Endothelial cell of umbilical vein (primary cell): ENCODE measurements at regions not wholly inside any gene's neighbourhood (a gene's known extent, or its start where the extent isn't known, plus 50 kb on each side); places are given as distances from the start of the nearest gene placed in this dataset.

ENCODE experiments used
- BruUV-seq: library from RNA; stranded (reverse); fragments of 400-500 nt; replicated peaks from 2 replicates; lab custom pipeline; 2021; lab: Mats Ljungman, UMichigan
- CTCF ChIA-PET: fragments of 300-600, 350-600 bp; sonication (Branson Sonifier 250); formaldehyde crosslinking; loops from one replicate; lab custom pipeline; 2021; ENCODE audit warnings: antibody characterized with exemption, inconsistent platforms; lab: Charles Lee
- POLR2A ChIA-PET: fragments of 300-600, 350-600 bp; sonication (Branson Sonifier 250); formaldehyde crosslinking; loops from one replicate; lab custom pipeline; 2021; ENCODE audit warnings: antibody characterized with exemption, inconsistent platforms; lab: Charles Lee
- DNase-seq: peaks from one replicate; pipeline ENCODE4 v3.0.0-alpha.2; 2011; ENCODE audit warnings: low read depth, low spot score
- FAIRE-seq: peaks from 2 replicates; lab custom pipeline; 2011; peaks lifted over from hg19 to GRCh38; lab: Jason Lieb, UNC
- H2AFZ ChIP-seq: 2 replicates; pipeline ENCODE4 v1.6.0; 2012; ENCODE audit warnings: low read depth, low read length, control low read depth, inconsistent platforms
- H3K27ac ChIP-seq: 2 replicates; pipeline ENCODE4 v1.5.1; 2011; ENCODE audit warnings: low read depth, mild to moderate bottlenecking, control low read depth, low read length, moderate library complexity; ENCODE audit not compliant: insufficient read depth
- H3K27me3 ChIP-seq, 2 experiments: 2 replicates each; pipeline versions ENCODE4 v1.6.0 to v1.6.1; 2011; ENCODE audit warnings: low read length in 2 of 2, mixed read lengths in 1 of 2; ENCODE audit not compliant: control insufficient read depth in 2 of 2, insufficient read depth in 2 of 2
- H3K36me3 ChIP-seq, 2 experiments: 2 replicates in 1 of 2; 3 replicates in 1 of 2; pipeline ENCODE4 v1.5.1; 2011; ENCODE audit warnings: low read length in 2 of 2, mild to moderate bottlenecking in 1 of 2, moderate library complexity in 1 of 2; ENCODE audit not compliant: control insufficient read depth in 2 of 2, insufficient read depth in 2 of 2; ENCODE audit errors: extremely low read depth in 1 of 2
- H3K4me1 ChIP-seq: 3 replicates; pipeline ENCODE4 v1.5.1; 2011; ENCODE audit warnings: mild to moderate bottlenecking, low read length; ENCODE audit not compliant: control insufficient read depth, insufficient read depth; ENCODE audit errors: extremely low read depth
- H3K4me2 ChIP-seq: 2 replicates; pipeline ENCODE4 v1.6.1; 2011; ENCODE audit warnings: low read length, control low read depth, mixed read lengths; ENCODE audit not compliant: insufficient read depth
- H3K4me3 ChIP-seq, 3 experiments: fragments of 200-600 bp in 1 of 3; sonication (generic), shearing (Covaris generic) in 1 of 3; replicated peaks in 1 of 3; 2 replicates each; pipeline ENCODE4 v1.5.1; 2011 to 2016; ENCODE audit warnings: control low read depth in 3 of 3, low read length in 3 of 3, mild to moderate bottlenecking in 2 of 3, inconsistent platforms in 1 of 3, low read depth in 1 of 3, moderate library complexity in 1 of 3; ENCODE audit not compliant: insufficient read depth in 1 of 3
- H3K79me2 ChIP-seq: 2 replicates; pipeline ENCODE4 v1.6.0; 2012; ENCODE audit warnings: low read length, inconsistent platforms; ENCODE audit not compliant: control insufficient read depth, insufficient read depth
- H3K9ac ChIP-seq: replicated peaks from 2 replicates; pipeline ENCODE3; 2011; ENCODE audit warnings: low read length, control low read depth; ENCODE audit not compliant: insufficient read depth; ENCODE audit errors: extremely low read depth
- H3K9me1 ChIP-seq: replicated peaks from 3 replicates; pipeline ENCODE4 v1.6.0; 2011; ENCODE audit warnings: mild to moderate bottlenecking, low read length; ENCODE audit not compliant: control insufficient read depth, insufficient read depth; ENCODE audit errors: extremely low read depth
- H3K9me3 ChIP-seq: replicated peaks from 2 replicates; pipeline ENCODE4 v1.5.1; 2012; ENCODE audit warnings: low read length, inconsistent platforms; ENCODE audit not compliant: control insufficient read depth, insufficient read depth
- H4K20me1 ChIP-seq: replicated peaks from 2 replicates; pipeline ENCODE3; 2011; ENCODE audit warnings: mild to moderate bottlenecking, low read length; ENCODE audit not compliant: control insufficient read depth, insufficient read depth; ENCODE audit errors: extremely low read depth
- CTCF ChIP-seq, 2 donors: IDR thresholded peaks; 1 replicate in 1 of 2; 2 replicates in 1 of 2; pipeline ENCODE4 v1.5.1; 2011; ENCODE audit warnings: low read length in 2 of 2, mild to moderate bottlenecking in 2 of 2, moderate library complexity in 2 of 2, control low read depth in 1 of 2, inconsistent platforms in 1 of 2, low read depth in 1 of 2; ENCODE audit not compliant: insufficient read depth in 1 of 2; ENCODE audit errors: extremely low read depth in 1 of 2
- EZH2 ChIP-seq: IDR thresholded peaks from 2 replicates; pipeline ENCODE4 v1.6.1; 2012; ENCODE audit warnings: borderline replicate concordance, low read depth, mild to moderate bottlenecking, moderate library complexity, low read length, inconsistent platforms; ENCODE audit not compliant: severe bottlenecking
- FOS ChIP-seq: IDR thresholded peaks from 2 replicates; pipeline ENCODE4 v1.6.1; 2011; ENCODE audit warnings: mild to moderate bottlenecking, low read length, moderate library complexity, borderline replicate concordance; ENCODE audit not compliant: insufficient read depth
- GATA2 ChIP-seq: IDR thresholded peaks from 2 replicates; pipeline ENCODE4 v1.7.0; 2011; ENCODE audit warnings: low read depth, mild to moderate bottlenecking, moderate library complexity, mixed read lengths, low read length; ENCODE audit not compliant: insufficient read length, insufficient read depth
- JUN ChIP-seq: IDR thresholded peaks from 2 replicates; pipeline ENCODE4 v1.6.1; 2011; ENCODE audit warnings: borderline replicate concordance, low read depth; ENCODE audit not compliant: insufficient read length, insufficient read depth
- MYC ChIP-seq: IDR thresholded peaks from one replicate; pipeline ENCODE4 v1.6.1; 2011; ENCODE audit warnings: mild to moderate bottlenecking, low read depth, low read length
- POLR2A ChIP-seq: IDR thresholded peaks from 2 replicates; pipeline ENCODE4 v1.6.1; 2012; ENCODE audit warnings: low read depth, mild to moderate bottlenecking, control low read depth, low read length
- POLR2AphosphoS5 ChIP-seq: IDR thresholded peaks from 2 replicates; pipeline ENCODE4 v1.6.1; 2012; ENCODE audit warnings: low read depth, mild to moderate bottlenecking, control low read depth, low read length, moderate library complexity; ENCODE audit not compliant: insufficient read depth
- dilution Hi-C: fragments of 300-500 bp; cut with MboI; formaldehyde crosslinking; loops from one replicate; pipeline ENCODE4 v1.15.0; 2019; ENCODE audit warnings: low sequenced_read_pairs; ENCODE audit not compliant: extremely low pct_ligation_motif_present
- intact Hi-C: fragments of 100-400 bp; cut with micrococcal nuclease; formaldehyde crosslinking; loops from one replicate; pipeline ENCODE4 v1.10.0; 2022
- TF ChIP-seq, protein P1 (sequence below): IDR thresholded peaks from 2 replicates; pipeline ENCODE4 v1.6.1; 2011; ENCODE audit not compliant: insufficient read depth, insufficient read length

- no peaks in the 10 kb centered on the region for H3K9me1 ChIP-seq
- dilution Hi-C loops = no loop called here
- TF ChIP-seq MYC (no peak), EZH2 (no peak), POLR2AphosphoS5 (no peak), POLR2A (no peak), FOS (no peak), CTCF (IDR thresholded peaks at IDR 0.05; ENCODE audit: extremely low read depth in 1 of 2, insufficient read depth in 1 of 2, low read depth in 1 of 2, low read length in 2 of 2) (no peak), JUN (no peak), GATA2 (no peak)
- TF ChIP-seq, protein P1, sequence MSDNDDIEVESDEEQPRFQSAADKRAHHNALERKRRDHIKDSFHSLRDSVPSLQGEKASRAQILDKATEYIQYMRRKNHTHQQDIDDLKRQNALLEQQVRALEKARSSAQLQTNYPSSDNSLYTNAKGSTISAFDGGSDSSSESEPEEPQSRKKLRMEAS = no peak
- H3K9me3 ChIP-seq = no peaks in the 10 kb centered on the region
- no peak overlapping the region for H2AFZ ChIP-seq
- no peaks in the 10 kb centered on the region for H3K36me3 ChIP-seq
- peaks cover 0 to 3% of the 10 kb centered on the region in 2 experiments for H3K27me3 ChIP-seq
- ChIA-PET CTCF (no interaction called here), POLR2A (no interaction called here)
- no peak overlapping the region for H3K27ac ChIP-seq
- H3K4me3 ChIP-seq = no peak overlapping the region
- H4K20me1 ChIP-seq = no peaks in the 10 kb centered on the region
- DNase-seq = no peak
- no peaks in the 10 kb centered on the region for H3K4me1 ChIP-seq
- H3K9ac ChIP-seq = no peak overlapping the region
- no peaks in the 10 kb centered on the region for H3K79me2 ChIP-seq
- FAIRE-seq = no peak
- no peak overlapping the region for H3K4me2 ChIP-seq
- intact Hi-C loops = no loop called here
- BruUV-seq = no TSS peak
These were observed 127.6 kb upstream of the TMCO5A start for GRCh38 chr15:37806808-37807207.
